ENCODE measurements at regions not wholly inside any gene's neighbourhood (a gene's known extent, or its start where the extent isn't known, plus 50 kb on each side); places are given as distances from the start of the nearest gene placed in this dataset.

DNA sequence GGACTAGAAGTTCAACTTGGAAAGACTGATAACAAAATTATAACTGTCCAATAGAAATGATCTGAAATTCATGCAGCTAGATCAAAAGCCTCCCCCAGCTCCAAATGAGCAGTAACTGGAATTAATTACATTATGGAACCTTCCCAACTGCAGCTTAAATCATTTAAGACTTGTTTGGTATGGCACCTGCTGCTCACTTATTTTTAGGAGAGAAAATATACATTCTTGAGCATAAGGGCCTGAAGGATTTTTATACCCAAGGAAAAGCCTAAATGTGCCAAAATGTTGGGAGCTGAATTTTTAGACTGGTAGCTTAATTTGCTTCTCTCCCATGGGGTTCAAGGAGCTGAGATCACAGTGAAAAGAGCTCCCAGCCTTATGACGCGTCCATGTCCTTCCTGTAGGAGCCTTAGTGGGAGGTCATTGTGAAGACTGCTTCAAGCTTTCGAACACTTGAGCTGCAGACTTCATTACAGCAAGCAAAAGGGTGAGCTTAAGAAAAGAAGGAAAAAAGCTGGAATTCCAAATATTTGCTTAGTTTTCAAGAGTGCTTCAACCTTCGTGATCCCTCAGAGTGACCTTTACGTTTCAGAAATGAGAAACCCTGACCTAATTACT, 276.0 kb downstream of the DMAC1 start:
- TF ChIP-seq, protein P1, sequence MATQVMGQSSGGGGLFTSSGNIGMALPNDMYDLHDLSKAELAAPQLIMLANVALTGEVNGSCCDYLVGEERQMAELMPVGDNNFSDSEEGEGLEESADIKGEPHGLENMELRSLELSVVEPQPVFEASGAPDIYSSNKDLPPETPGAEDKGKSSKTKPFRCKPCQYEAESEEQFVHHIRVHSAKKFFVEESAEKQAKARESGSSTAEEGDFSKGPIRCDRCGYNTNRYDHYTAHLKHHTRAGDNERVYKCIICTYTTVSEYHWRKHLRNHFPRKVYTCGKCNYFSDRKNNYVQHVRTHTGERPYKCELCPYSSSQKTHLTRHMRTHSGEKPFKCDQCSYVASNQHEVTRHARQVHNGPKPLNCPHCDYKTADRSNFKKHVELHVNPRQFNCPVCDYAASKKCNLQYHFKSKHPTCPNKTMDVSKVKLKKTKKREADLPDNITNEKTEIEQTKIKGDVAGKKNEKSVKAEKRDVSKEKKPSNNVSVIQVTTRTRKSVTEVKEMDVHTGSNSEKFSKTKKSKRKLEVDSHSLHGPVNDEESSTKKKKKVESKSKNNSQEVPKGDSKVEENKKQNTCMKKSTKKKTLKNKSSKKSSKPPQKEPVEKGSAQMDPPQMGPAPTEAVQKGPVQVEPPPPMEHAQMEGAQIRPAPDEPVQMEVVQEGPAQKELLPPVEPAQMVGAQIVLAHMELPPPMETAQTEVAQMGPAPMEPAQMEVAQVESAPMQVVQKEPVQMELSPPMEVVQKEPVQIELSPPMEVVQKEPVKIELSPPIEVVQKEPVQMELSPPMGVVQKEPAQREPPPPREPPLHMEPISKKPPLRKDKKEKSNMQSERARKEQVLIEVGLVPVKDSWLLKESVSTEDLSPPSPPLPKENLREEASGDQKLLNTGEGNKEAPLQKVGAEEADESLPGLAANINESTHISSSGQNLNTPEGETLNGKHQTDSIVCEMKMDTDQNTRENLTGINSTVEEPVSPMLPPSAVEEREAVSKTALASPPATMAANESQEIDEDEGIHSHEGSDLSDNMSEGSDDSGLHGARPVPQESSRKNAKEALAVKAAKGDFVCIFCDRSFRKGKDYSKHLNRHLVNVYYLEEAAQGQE (IDR thresholded peaks at IDR 0.05; ENCODE audit: insufficient replicate concordance, low read depth): no peak
- TF ChIP-seq, protein P2, sequence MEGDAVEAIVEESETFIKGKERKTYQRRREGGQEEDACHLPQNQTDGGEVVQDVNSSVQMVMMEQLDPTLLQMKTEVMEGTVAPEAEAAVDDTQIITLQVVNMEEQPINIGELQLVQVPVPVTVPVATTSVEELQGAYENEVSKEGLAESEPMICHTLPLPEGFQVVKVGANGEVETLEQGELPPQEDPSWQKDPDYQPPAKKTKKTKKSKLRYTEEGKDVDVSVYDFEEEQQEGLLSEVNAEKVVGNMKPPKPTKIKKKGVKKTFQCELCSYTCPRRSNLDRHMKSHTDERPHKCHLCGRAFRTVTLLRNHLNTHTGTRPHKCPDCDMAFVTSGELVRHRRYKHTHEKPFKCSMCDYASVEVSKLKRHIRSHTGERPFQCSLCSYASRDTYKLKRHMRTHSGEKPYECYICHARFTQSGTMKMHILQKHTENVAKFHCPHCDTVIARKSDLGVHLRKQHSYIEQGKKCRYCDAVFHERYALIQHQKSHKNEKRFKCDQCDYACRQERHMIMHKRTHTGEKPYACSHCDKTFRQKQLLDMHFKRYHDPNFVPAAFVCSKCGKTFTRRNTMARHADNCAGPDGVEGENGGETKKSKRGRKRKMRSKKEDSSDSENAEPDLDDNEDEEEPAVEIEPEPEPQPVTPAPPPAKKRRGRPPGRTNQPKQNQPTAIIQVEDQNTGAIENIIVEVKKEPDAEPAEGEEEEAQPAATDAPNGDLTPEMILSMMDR (IDR thresholded peaks at IDR 0.05; ENCODE audit: insufficient read depth, low read length): no peak

Data from HL-60 (cell line).